ENCODE measurements at regions not wholly inside any gene's neighbourhood (a gene's known extent, or its start where the extent isn't known, plus 50 kb on each side); places are given as distances from the start of the nearest gene placed in this dataset.

DNA sequence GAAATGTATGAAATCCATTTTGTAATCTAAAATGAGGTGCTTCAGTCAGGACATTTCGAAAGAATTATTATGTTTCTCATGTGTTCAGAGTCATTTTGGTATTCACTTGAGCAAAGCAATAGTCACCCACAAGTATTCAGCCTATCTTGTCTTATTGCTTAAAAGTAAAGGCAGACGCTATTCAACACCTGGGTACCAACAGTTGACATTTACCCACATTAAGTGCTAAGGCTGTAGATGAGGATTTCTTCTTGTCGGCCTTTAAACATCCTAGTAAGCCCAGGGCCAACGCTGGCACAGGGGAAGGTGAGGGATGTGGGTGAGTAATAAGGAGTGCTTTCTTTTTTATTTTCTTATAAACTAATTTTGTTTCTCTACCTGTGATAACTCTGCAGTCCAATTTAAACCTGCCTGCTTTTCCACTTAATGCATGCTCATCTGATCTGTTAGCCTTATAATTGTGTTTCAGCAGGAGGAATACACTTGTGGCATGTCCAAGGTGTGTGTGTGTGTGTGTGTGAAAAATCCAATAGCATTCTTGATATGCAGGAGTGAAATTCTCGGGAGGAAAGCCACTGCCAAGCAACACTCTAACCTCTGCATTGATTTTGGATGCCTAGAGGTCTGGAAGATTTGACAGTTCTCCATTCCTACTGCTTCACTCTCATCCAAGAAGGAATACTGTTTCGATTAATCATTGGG is 252.0 kb downstream of the SOX4 start:
- DNase-seq, result no peak
- TF ChIP-seq, protein P1, sequence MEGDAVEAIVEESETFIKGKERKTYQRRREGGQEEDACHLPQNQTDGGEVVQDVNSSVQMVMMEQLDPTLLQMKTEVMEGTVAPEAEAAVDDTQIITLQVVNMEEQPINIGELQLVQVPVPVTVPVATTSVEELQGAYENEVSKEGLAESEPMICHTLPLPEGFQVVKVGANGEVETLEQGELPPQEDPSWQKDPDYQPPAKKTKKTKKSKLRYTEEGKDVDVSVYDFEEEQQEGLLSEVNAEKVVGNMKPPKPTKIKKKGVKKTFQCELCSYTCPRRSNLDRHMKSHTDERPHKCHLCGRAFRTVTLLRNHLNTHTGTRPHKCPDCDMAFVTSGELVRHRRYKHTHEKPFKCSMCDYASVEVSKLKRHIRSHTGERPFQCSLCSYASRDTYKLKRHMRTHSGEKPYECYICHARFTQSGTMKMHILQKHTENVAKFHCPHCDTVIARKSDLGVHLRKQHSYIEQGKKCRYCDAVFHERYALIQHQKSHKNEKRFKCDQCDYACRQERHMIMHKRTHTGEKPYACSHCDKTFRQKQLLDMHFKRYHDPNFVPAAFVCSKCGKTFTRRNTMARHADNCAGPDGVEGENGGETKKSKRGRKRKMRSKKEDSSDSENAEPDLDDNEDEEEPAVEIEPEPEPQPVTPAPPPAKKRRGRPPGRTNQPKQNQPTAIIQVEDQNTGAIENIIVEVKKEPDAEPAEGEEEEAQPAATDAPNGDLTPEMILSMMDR (IDR thresholded peaks at IDR 0.05), result no peak

DNA sequence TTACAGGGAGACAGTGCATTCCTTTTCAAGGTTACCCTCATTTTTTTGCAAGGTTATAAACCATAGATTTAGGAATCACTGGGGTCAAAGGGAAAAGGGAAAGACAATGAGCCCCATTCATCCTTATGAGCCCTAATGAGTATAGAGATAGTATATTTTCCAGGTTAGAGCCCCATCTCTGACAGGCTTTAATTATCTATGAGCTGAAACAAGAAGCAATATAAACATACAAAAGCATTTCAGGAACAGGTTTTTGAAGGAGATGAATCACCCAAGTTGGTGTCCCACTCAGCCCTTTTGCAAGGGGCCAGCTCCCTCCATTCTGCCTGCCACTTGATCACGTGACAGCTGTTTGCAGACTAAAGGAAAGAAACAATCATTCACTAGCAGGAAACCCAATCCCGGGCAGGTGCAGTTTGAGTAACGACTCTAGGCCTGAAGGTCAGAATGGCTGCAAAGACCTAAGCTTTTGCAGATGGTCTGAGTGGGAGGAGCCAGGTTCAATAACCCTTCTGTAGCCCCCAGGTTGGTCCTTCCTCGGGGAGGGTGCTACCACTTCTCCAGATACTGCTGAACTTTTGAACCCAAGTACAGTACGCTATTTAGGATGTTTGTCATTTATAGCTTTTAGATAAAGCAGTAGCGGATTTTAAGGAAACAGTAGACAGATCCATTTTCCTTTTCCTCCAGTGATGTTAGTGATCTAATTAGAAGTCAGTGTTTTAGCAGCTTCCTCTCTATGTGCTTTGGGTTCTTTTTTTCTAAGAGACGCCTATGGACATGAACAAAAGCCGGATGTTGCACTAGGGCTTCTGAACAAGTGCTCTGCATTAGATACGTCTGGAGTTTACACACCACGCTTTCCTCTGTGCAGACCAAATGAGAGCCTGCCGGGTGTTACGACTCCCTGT is 253.2 kb downstream of the SOX4 start:
- ATAC-seq (no peak), DNase-seq (no peak)
- Histone ChIP-seq H3K27me3 (no peaks in the 10 kb centered on the region), H3K9me3 (no peaks in the 10 kb centered on the region), H3K4me3 (no peak overlapping the region), H3K36me3 (replicated peaks in 1 of 2; ENCODE audit: insufficient read depth in 1 of 2, low read depth in 2 of 2) (no peaks in the 10 kb centered on the region), H3K27ac (no peak overlapping the region), H3K4me1 (peaks cover 9% of the 10 kb centered on the region)
- TF ChIP-seq, protein P1 (IDR thresholded peaks at IDR 0.05), result no peak
- no peak for TF ChIP-seq POLR2A (IDR thresholded peaks at IDR 0.05)
- WGBS, 2 donors, result 36 to 49% methylated on average over 11 to 12 of the region's 12 CpGs
- intact Hi-C loops (cut with DNase I), result no loop called here

More for the DNA sequence above, 252.0 kb downstream of the SOX4 start:
- no peak overlapping the region for H3K4me3 ChIP-seq
- no peaks in the 10 kb centered on the region for H3K36me3 ChIP-seq (replicated peaks in 1 of 2; ENCODE audit: insufficient read depth in 1 of 2, low read depth in 2 of 2)
- H3K27me3 ChIP-seq, result no peaks in the 10 kb centered on the region
- H3K9me3 ChIP-seq, result no peaks in the 10 kb centered on the region
- intact Hi-C loops (cut with DNase I), result no loop called here
- no peak for ATAC-seq
- H3K4me1 ChIP-seq, result peaks cover 9% of the 10 kb centered on the region
- WGBS, 2 donors, result 59 to 72% methylated on average over 6 of the region's 6 CpGs
- no peak overlapping the region for H3K27ac ChIP-seq

DNA sequence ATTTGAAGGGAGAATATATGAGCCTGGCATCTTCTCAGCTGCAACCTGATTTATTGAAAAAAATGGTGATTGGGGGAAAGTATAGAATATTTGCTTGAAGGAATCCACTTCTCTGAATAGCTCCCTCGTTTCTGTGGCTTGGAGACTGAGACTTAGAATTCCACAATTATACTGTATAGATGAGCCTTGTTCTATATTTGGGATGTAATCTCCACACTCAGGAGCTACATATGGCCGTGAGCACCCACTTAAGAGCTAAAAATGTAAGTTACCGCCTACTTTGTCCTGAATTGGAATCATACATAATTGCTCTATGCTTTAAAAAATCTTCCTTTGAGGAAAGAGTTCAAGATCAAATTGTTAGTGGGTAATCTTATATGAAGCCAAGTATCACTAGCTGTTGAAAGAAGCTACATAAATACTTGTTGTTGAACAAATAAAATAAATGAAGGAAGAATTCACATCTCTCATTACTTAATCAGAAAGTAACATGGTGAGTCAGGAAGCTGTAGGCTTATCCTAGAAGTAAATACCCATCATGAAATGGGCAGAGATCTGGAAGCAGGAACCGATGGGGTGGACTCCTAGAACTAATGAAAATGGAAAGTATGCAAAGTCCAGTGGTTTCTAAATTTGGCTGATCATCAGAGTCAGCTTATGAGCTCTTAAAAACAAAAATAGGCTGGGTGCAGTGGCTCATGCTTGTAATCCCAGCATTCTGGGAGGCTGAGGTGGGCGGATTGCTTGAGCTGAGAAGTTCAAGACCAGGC is 254.3 kb downstream of the SOX4 start:
- Histone ChIP-seq H3K27ac (no peak overlapping the region), H3K4me3 (no peak overlapping the region), H3K36me3 (replicated peaks in 1 of 2; ENCODE audit: insufficient read depth in 1 of 2, low read depth in 2 of 2) (no peaks in the 10 kb centered on the region), H3K27me3 (no peaks in the 10 kb centered on the region), H3K9me3 (no peaks in the 10 kb centered on the region), H3K4me1 (peaks cover 8% of the 10 kb centered on the region)
- intact Hi-C loops (cut with DNase I), result no loop called here
- TF ChIP-seq POLR2A (IDR thresholded peaks at IDR 0.05), result no peak
- TF ChIP-seq, protein P1 (IDR thresholded peaks at IDR 0.05), result no peak
- DNase-seq, result no peak
- no peak for ATAC-seq
- WGBS, 2 donors, result 72 to 73% methylated on average over 5 of the region's 5 CpGs

DNA sequence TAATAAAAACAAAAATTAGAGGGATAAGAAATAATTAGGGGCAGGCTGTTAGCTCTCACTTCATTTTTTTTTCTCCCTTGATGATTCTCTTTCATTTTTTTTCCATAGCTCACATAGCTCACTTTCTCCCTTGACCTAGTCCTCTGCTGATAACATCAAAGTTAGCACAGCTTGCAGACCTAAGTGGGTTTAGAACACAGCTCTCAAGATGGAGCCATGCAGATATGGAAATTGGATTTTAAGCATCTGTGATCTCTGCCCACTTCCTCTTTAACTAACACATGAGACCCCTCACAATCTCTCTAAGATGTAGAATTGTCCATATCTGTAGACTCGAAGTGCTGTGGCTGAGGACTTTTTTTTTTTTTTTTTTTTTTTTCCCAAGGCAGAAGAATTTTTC is 257.1 kb downstream of the SOX4 start:
- intact Hi-C loops (cut with DNase I), result no loop called here
- TF ChIP-seq, protein P1 (IDR thresholded peaks at IDR 0.05), result no peak
- TF ChIP-seq POLR2A (IDR thresholded peaks at IDR 0.05), result no peak
- 62 to 82% methylated on average over 1 of the region's 1 CpG for WGBS, 2 donors
- no peak for ATAC-seq
- no peak for DNase-seq
- H3K4me1 ChIP-seq, result peaks cover 6% of the 10 kb centered on the region
- no peaks in the 10 kb centered on the region for H3K36me3 ChIP-seq (replicated peaks in 1 of 2; ENCODE audit: insufficient read depth in 1 of 2, low read depth in 2 of 2)
- H3K4me3 ChIP-seq, result no peak overlapping the region
- H3K27me3 ChIP-seq, result no peaks in the 10 kb centered on the region
- H3K9me3 ChIP-seq, result no peaks in the 10 kb centered on the region
- H3K27ac ChIP-seq, result no peak overlapping the region
